Coronary artery (tissue), 2 donors: ENCODE measurements at regions not wholly inside any gene's neighbourhood (a gene's known extent, or its start where the extent isn't known, plus 50 kb on each side); places are given as distances from the start of the nearest gene placed in this dataset.

Experiments used
- DNase-seq: peaks from one replicate; pipeline ENCODE4 v3.0.0-alpha.2; 2017; ENCODE audit warnings: low spot score
- H3K27ac ChIP-seq, 2 donors: fragments of 200-600 bp; sonication (generic); one replicate each; pipeline ENCODE4 v1.5.1; 2016 to 2019
- H3K4me3 ChIP-seq: fragments of 200-600 bp; sonication (generic); 2 replicates; pipeline ENCODE4 v1.5.1; 2016; ENCODE audit warnings: mild to moderate bottlenecking, moderate library complexity
- TF ChIP-seq, protein P1 (sequence below): fragments of 200-600 bp; sonication (generic); IDR thresholded peaks from one replicate; pipeline ENCODE4 v1.5.1; 2019; ENCODE audit warnings: antibody characterized with exemption

DNA sequence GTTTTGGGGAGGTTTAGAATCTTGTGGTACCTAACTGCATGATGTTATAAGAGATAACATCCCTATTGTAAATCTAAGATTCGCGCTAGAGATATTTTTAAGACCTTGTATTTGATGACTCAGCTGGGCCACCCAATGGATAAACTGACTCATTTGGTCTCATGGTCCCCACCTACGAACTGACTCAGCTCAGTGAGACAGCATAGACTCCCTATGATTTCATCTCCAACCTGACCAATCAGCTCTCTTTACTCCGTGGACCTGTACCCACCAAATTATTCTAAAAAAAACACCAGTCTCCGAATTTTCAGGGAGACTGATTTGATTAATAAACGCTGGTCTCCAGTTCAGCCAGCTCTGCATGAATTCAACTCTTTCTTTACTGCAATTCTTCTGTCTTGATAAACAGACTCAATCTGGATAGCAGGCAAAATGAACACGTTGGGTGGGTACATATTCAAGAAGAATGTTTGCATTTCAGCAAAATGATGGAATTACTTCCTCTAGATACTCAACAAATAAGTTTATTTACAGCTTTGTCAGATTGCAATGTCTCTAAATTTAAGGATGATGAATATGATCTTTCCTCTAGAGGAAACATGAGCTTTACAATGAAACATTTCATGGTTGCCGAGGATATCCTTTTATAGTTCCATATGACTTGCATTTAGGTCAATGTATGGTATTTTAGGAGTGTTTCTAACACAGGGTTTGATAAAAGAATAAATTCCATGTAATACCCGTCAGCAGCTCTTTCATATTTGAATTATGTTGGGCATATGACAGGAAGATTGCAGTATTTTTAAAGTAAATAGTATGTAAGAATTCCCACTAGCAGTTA, 516.6 kb upstream of the RGS18 start:
- TF ChIP-seq, protein P1, sequence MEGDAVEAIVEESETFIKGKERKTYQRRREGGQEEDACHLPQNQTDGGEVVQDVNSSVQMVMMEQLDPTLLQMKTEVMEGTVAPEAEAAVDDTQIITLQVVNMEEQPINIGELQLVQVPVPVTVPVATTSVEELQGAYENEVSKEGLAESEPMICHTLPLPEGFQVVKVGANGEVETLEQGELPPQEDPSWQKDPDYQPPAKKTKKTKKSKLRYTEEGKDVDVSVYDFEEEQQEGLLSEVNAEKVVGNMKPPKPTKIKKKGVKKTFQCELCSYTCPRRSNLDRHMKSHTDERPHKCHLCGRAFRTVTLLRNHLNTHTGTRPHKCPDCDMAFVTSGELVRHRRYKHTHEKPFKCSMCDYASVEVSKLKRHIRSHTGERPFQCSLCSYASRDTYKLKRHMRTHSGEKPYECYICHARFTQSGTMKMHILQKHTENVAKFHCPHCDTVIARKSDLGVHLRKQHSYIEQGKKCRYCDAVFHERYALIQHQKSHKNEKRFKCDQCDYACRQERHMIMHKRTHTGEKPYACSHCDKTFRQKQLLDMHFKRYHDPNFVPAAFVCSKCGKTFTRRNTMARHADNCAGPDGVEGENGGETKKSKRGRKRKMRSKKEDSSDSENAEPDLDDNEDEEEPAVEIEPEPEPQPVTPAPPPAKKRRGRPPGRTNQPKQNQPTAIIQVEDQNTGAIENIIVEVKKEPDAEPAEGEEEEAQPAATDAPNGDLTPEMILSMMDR = no peak
- no peak for DNase-seq
- no peak overlapping the region for H3K27ac ChIP-seq
- H3K4me3 ChIP-seq = no peak overlapping the region

DNA sequence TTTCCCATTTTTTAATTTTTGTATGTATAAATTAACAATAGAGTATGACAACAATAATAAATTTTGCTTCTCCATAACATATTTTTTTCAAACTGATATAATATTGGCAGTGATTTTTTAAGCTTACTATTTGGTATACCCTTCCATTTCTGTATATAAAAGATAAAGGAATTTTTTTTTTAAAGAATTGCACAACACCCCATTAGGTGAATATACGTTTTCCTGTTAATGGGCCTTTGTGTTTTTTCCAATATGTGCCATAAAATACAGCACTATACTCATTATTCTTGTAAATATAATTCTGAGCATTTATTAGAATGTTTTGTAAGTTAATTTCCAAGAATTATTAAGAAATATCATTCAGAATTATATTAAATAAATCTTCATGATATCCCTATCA, 515.2 kb upstream of the RGS18 start:
- no peak overlapping the region for H3K27ac ChIP-seq
- DNase-seq = no peak
- H3K4me3 ChIP-seq = no peak overlapping the region
- TF ChIP-seq, protein P1 = no peak

DNA sequence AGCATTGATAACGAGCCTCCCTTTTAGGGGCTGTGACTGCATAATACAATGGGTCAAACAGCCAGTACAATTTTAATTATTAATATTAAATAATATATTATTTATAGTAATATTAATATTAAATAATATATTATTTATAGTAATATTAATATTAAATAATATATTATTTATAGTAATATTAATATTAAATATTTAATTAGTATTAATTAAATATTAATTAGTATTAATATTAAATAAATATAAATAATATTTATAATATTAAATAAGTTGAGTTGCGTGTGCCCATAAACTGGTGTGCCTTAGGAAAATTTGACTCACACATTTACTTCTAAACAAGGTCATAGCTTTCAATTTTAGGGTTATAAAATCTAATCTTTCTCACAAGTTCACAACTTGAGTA, 509.3 kb upstream of the RGS18 start:
- Histone ChIP-seq H3K27ac (no peak overlapping the region), H3K4me3 (no peak overlapping the region)
- no peak for DNase-seq
- TF ChIP-seq, protein P1 = no peak

DNA sequence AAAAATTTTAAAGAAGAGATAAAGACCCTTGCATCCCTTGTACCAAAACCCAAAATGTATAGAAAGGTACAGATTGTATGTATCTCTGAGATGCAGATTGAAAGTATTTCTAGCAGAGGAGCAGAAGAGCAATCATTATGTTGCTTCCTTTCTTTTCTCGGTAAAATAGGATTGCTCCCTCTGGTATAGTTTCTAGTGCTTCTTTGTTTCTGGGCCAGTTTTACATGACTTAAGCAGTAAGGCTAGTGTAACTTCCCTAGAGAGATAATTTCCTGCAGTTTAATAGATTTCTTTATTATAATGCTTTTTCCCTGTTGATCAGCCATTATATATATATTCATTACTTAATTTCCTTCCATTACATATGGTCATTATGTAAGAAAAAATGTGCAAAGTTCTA, 496.2 kb upstream of the RGS18 start:
- no peak overlapping the region for H3K27ac ChIP-seq
- TF ChIP-seq, protein P1 = no peak
- H3K4me3 ChIP-seq = no peak overlapping the region
- DNase-seq = no peak

DNA sequence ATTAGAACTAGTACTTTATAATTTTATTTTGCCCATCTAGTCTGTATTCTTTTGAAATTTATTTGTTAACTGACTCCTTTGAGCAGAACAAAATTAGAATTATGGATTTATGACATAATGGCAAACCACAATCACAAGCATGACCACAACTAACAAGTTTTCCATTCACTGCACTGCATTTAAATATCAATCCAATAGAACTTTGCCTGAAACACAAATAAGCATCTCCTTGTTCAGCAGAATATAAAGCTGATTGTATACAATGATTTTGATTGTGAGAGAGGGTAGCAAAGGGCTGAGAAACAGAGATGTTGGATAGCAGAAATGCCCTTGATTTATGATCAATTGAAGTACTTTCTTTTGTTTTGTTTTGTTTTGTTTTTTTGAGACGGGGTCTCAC, 495.5 kb upstream of the RGS18 start:
- no peak for DNase-seq
- H3K4me3 ChIP-seq = no peak overlapping the region
- TF ChIP-seq, protein P1 = no peak
- no peak overlapping the region for H3K27ac ChIP-seq

DNA sequence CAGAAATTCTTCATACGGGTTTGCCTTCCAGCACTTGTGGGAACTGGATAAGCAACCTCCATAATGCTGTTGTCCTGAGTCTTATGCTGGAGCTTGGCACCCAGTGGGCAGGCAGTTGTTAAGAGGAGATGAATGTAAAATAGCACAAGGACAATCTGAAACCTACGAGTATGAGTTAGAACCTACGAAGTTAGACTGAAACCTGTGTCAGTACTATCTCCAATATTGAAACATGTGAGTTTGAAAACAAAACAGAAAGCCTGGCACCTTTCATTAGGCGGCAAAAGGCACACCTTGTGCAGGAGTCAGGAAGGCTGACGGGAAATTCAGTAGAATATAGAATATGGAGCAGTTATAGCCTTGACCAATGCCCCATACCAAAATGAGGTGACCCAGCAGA, 489.7 kb upstream of the RGS18 start:
- H3K4me3 ChIP-seq = no peak overlapping the region
- DNase-seq = no peak
- H3K27ac ChIP-seq = no peak overlapping the region
- TF ChIP-seq, protein P1 = no peak

DNA sequence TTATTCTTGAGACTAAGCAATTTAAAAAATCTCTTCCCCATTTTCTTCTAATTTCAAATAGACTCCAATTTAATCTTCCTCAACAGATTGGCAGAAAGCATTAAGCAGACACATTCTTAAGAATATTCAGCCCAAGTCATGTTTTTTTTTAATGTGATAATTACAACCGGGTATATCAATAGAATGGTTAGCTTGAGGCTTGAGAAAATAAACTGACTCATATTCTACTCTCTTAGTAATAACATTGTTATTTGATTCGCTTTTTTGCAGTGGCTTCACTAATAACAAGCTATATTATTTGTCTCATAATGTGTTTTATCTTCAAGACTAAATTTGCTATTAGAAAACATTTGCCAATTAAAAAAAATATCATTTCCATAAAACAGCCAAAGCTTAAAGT, 488.6 kb upstream of the RGS18 start:
- DNase-seq = no peak
- Histone ChIP-seq H3K4me3 (no peak overlapping the region), H3K27ac (no peak overlapping the region)
- TF ChIP-seq, protein P1 = no peak
